ENCODE measurements at regions not wholly inside any gene's neighbourhood (a gene's known extent, or its start where the extent isn't known, plus 50 kb on each side); places are given as distances from the start of the nearest gene placed in this dataset.

DNA sequence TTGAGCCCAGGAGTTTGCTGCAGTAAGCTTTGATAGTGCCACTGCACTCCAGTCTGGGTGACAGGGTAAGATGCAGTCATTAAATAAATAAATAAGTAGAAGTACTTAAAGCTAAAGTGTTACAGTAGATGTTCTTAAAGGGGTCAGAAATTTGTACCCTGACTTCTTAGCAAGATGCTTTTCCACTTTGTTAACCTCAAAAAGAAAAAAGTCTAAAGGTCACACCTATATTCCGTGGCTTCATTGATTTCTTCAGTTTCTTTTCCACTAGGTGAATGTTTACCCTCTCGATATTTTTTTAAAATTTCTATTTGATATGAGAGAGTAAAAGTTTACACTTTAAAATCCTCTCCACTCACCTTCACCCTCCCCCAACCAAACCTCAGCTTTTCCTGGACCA is 64.3 kb upstream of the PLEKHA5 start:
- Mint-ChIP-seq H3K9me3 (ENCODE audit: low read depth) (peaks cover 4% of the 10 kb centered on the region), H3K27me3 (no peaks in the 10 kb centered on the region), H3K4me3 (ENCODE audit: low read depth) (peak overlapping the region; percentile 32), H3K36me3 (ENCODE audit: insufficient read depth) (no peaks in the 10 kb centered on the region), H3K4me1 (ENCODE audit: low read depth) (peaks cover 34% of the 10 kb centered on the region), H3K27ac (peak overlapping the region; percentile 94)
- no peak for DNase-seq (ENCODE audit: low spot score, unreplicated experiment)
- TF ChIP-seq CTCF (IDR thresholded peaks at IDR 0.05; ENCODE audit: unreplicated experiment): no peak

- H3K27ac Mint-ChIP-seq: peak overlapping the region; percentile 94
These were observed 63.7 kb upstream of the PLEKHA5 start for GRCh38 chr12:19065871-19066270.

GRCh38 chr12:19066475-19067001 is 63.0 kb upstream of the PLEKHA5 start:
- Mint-ChIP-seq H3K4me3 (ENCODE audit: low read depth) (peak overlapping the region; percentile 37), H3K9me3 (ENCODE audit: low read depth) (no peaks in the 10 kb centered on the region), H3K27ac (peak overlapping the region; percentile 94), H3K4me1 (ENCODE audit: low read depth) (peaks cover 36% of the 10 kb centered on the region), H3K27me3 (no peaks in the 10 kb centered on the region), H3K36me3 (ENCODE audit: insufficient read depth) (peaks cover 1% of the 10 kb centered on the region)
- no peak for TF ChIP-seq CTCF (IDR thresholded peaks at IDR 0.05; ENCODE audit: unreplicated experiment)
- DNase-seq (ENCODE audit: low spot score, unreplicated experiment): no peak

More at GRCh38 chr12:19065871-19066270, 63.7 kb upstream of the PLEKHA5 start:
- DNase-seq (ENCODE audit: low spot score, unreplicated experiment): no peak
- no peak for TF ChIP-seq CTCF (IDR thresholded peaks at IDR 0.05; ENCODE audit: unreplicated experiment)
- Mint-ChIP-seq H3K27me3 (no peaks in the 10 kb centered on the region), H3K9me3 (ENCODE audit: low read depth) (peaks cover 3% of the 10 kb centered on the region), H3K36me3 (ENCODE audit: insufficient read depth) (peaks cover 1% of the 10 kb centered on the region), H3K4me3 (ENCODE audit: low read depth) (peak overlapping the region; percentile 32), H3K4me1 (ENCODE audit: low read depth) (peaks cover 36% of the 10 kb centered on the region)

DNA sequence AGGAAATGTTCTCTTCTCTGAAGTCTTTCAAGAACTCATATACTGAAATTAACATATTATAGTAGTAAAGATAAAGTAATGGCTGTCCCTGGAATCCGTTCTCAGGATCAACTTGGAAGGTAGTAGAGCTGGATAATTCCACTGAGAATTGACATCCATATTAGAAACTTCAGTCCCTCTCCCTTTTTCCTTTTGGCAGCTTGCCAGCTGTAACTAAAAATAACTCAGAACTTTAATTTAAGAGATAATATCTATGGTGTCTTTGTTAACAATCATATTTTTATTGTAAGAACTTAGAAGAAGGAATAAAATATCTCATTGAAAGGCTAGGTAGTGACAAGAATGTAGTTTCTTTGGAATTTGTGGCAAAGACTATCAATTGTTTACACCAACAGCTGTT is 61.4 kb upstream of the PLEKHA5 start:
- no peak overlapping the region for H3K4me3 Mint-ChIP-seq (ENCODE audit: low read depth)

GRCh38 chr12:19070341-19070740 is 59.2 kb upstream of the PLEKHA5 start:
- peaks cover 1% of the 10 kb centered on the region for H3K36me3 Mint-ChIP-seq (ENCODE audit: insufficient read depth)
- DNase-seq (ENCODE audit: low spot score, unreplicated experiment): no peak
- no peak overlapping the region for H3K27ac Mint-ChIP-seq
- peaks cover 22% of the 10 kb centered on the region for H3K4me1 Mint-ChIP-seq (ENCODE audit: low read depth)
- H3K9me3 Mint-ChIP-seq (ENCODE audit: low read depth): peaks cover 3% of the 10 kb centered on the region
- no peaks in the 10 kb centered on the region for H3K27me3 Mint-ChIP-seq
- H3K4me3 Mint-ChIP-seq (ENCODE audit: low read depth): no peak overlapping the region
- no peak for TF ChIP-seq CTCF (IDR thresholded peaks at IDR 0.05; ENCODE audit: unreplicated experiment)

More for the DNA sequence above, 61.4 kb upstream of the PLEKHA5 start:
- DNase-seq (ENCODE audit: low spot score, unreplicated experiment): no peak
- peaks cover 1% of the 10 kb centered on the region for H3K36me3 Mint-ChIP-seq (ENCODE audit: insufficient read depth)
- H3K4me1 Mint-ChIP-seq (ENCODE audit: low read depth): peaks cover 34% of the 10 kb centered on the region
- no peaks in the 10 kb centered on the region for H3K27me3 Mint-ChIP-seq
- no peak for TF ChIP-seq CTCF (IDR thresholded peaks at IDR 0.05; ENCODE audit: unreplicated experiment)
- H3K27ac Mint-ChIP-seq: no peak overlapping the region
- no peaks in the 10 kb centered on the region for H3K9me3 Mint-ChIP-seq (ENCODE audit: low read depth)
